Neural cell (in vitro differentiated cells): ENCODE measurements at regions not wholly inside any gene's neighbourhood (a gene's known extent, or its start where the extent isn't known, plus 50 kb on each side); places are given as distances from the start of the nearest gene placed in this dataset.

Source experiments
- H2AFZ ChIP-seq: fragments of 200-600, 300-800 bp; sonication (generic), shearing (Covaris generic); 2 replicates; pipeline ENCODE4 v1.6.0; 2014; ENCODE audit warnings: low read depth, mild to moderate bottlenecking, antibody characterized with exemption, low read length, moderate library complexity
- H3F3A ChIP-seq: fragments of 200-600 bp; shearing (Covaris generic); 2 replicates; pipeline ENCODE4 v1.6.1; 2016; ENCODE audit warnings: mild to moderate bottlenecking, moderate library complexity, mixed read lengths, antibody characterized with exemption, low read length; ENCODE audit not compliant: insufficient read depth, poor library complexity, severe bottlenecking
- H3K27ac ChIP-seq: fragments of 200-600, 300-800 bp; sonication (generic), shearing (Covaris generic); 2 replicates; pipeline ENCODE4 v1.5.1; 2014; ENCODE audit warnings: mild to moderate bottlenecking, low read length, moderate library complexity
- H3K27me3 ChIP-seq: fragments of 300-800, 200-600 bp; sonication (generic), shearing (Covaris generic); 2 replicates; pipeline ENCODE4 v1.6.0; 2014; ENCODE audit warnings: mild to moderate bottlenecking, low read depth, low read length, moderate library complexity; ENCODE audit not compliant: insufficient read depth
- H3K36me3 ChIP-seq: fragments of 300-800, 200-600 bp; sonication (generic), shearing (Covaris generic); 2 replicates; pipeline ENCODE4 v1.5.1; 2014; ENCODE audit warnings: mild to moderate bottlenecking, antibody characterized with exemption, low read length, moderate library complexity; ENCODE audit not compliant: insufficient read depth
- H3K4me2 ChIP-seq: fragments of 300-800, 200-600 bp; sonication (generic), shearing (Covaris generic); 2 replicates; pipeline ENCODE4 v1.6.0; 2014; ENCODE audit warnings: mild to moderate bottlenecking, low read length
- H3K4me3 ChIP-seq: fragments of 300-800, 200-600 bp; sonication (generic), shearing (Covaris generic); 2 replicates; pipeline ENCODE4 v1.5.1; 2014; ENCODE audit warnings: mild to moderate bottlenecking, low read length, moderate library complexity
- H3K79me2 ChIP-seq: fragments of 200-600 bp; shearing (Covaris generic); replicated peaks from 2 replicates; pipeline ENCODE4 v1.6.0; 2014; ENCODE audit warnings: mild to moderate bottlenecking, low read length, moderate library complexity; ENCODE audit not compliant: insufficient read depth
- H3K9ac ChIP-seq: fragments of 300-800, 200-600 bp; sonication (generic), shearing (Covaris generic); 2 replicates; pipeline ENCODE4 v1.6.1; 2016; ENCODE audit warnings: mild to moderate bottlenecking, low read length, mixed read lengths
- H3K9me2 ChIP-seq: fragments of 200-600 bp; shearing (Covaris generic); 2 replicates; pipeline ENCODE4 v1.6.1; 2016; ENCODE audit warnings: mild to moderate bottlenecking, low read length, mixed read lengths; ENCODE audit not compliant: insufficient read depth
- H3K9me3 ChIP-seq: fragments of 200-600, 300-800 bp; sonication (generic), shearing (Covaris generic); 2 replicates; pipeline ENCODE4 v1.6.1; 2016; ENCODE audit warnings: mild to moderate bottlenecking, mixed run types, low read length, moderate library complexity, mixed read lengths
- H4K20me1 ChIP-seq: fragments of 200-600 bp; shearing (Covaris generic); 2 replicates; pipeline ENCODE4 v1.6.1; 2016; ENCODE audit warnings: mild to moderate bottlenecking, mixed run types; ENCODE audit not compliant: insufficient read depth
- EP300 ChIP-seq: fragments of 450-650 bp; conservative IDR thresholded peaks from 2 replicates; pipeline ENCODE4 v1.6.1; 2014; ENCODE audit warnings: antibody characterized with exemption, mild to moderate bottlenecking, moderate library complexity; ENCODE audit not compliant: poor library complexity, severe bottlenecking
- EZH2 ChIP-seq: fragments of 200-600, 300-800 bp; shearing (Covaris generic), sonication (generic); IDR thresholded peaks from 2 replicates; pipeline ENCODE4 v1.6.1; 2014; ENCODE audit warnings: antibody characterized with exemption, low read length, borderline replicate concordance, mild to moderate bottlenecking; ENCODE audit not compliant: insufficient read depth, poor library complexity, severe bottlenecking
- MXI1 ChIP-seq: fragments of 450-650 bp; conservative IDR thresholded peaks from 2 replicates; pipeline ENCODE4 v1.6.1; 2014; ENCODE audit warnings: antibody characterized with exemption, mild to moderate bottlenecking; ENCODE audit not compliant: poor library complexity, severe bottlenecking
- POLR2AphosphoS5 ChIP-seq: IDR thresholded peaks from 2 replicates; pipeline ENCODE4 v1.6.1; 2012
- RAD21 ChIP-seq: fragments of 450-650 bp; conservative IDR thresholded peaks from 2 replicates; pipeline ENCODE4 v1.6.1; 2014; ENCODE audit warnings: antibody characterized with exemption, mild to moderate bottlenecking, moderate library complexity
- SMC3 ChIP-seq: fragments of 450-650 bp; conservative IDR thresholded peaks from 2 replicates; pipeline ENCODE4 v1.6.1; 2014; ENCODE audit warnings: antibody characterized with exemption, mild to moderate bottlenecking, moderate library complexity; ENCODE audit not compliant: poor library complexity
- TAF1 ChIP-seq: IDR thresholded peaks from 2 replicates; pipeline ENCODE4 v1.6.1; 2012; ENCODE audit warnings: low read depth
- TF ChIP-seq, protein P1 (sequence below): IDR thresholded peaks from 2 replicates; pipeline ENCODE4 v1.6.1; 2012; ENCODE audit warnings: borderline replicate concordance
- TF ChIP-seq, protein P2 (sequence below): fragments of 450-650 bp; IDR thresholded peaks from 2 replicates; pipeline ENCODE4 v1.5.1; 2014; ENCODE audit warnings: antibody characterized with exemption, mild to moderate bottlenecking, moderate library complexity; ENCODE audit not compliant: poor library complexity, severe bottlenecking

DNA sequence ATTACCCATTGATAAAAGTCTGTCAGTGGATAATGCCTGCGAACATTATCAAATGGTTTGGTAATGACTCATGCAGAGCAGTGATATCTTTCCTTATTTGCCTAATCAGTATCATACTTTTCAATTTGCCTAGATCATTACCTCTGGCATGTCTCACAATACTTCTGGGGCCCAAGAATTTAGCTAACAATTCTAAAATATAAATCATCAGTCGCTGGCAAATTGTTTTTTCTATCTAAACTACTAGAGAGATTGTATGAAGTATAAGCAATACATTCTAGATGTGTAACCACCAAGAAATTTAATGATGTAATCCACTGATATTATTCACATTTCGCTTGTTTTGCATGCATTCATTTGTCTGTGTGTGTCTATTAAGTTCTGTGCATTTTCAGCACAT, 191.2 kb upstream of the CDH19 start:
- no peaks in the 10 kb centered on the region for H4K20me1 ChIP-seq
- TF ChIP-seq EZH2 = no peak
- no peak for TF ChIP-seq TAF1
- no peak for TF ChIP-seq EP300
- no peak for TF ChIP-seq POLR2AphosphoS5
- H2AFZ ChIP-seq = no peak overlapping the region
- H3K4me3 ChIP-seq = no peak overlapping the region
- H3K9me2 ChIP-seq = no peaks in the 10 kb centered on the region
- no peaks in the 10 kb centered on the region for H3K9me3 ChIP-seq
- H3K36me3 ChIP-seq = no peaks in the 10 kb centered on the region
- H3F3A ChIP-seq = no peaks in the 10 kb centered on the region
- H3K9ac ChIP-seq = no peak overlapping the region
- no peaks in the 10 kb centered on the region for H3K79me2 ChIP-seq
- H3K4me2 ChIP-seq = no peak overlapping the region
- H3K27me3 ChIP-seq = no peaks in the 10 kb centered on the region
- H3K27ac ChIP-seq = no peak overlapping the region

DNA sequence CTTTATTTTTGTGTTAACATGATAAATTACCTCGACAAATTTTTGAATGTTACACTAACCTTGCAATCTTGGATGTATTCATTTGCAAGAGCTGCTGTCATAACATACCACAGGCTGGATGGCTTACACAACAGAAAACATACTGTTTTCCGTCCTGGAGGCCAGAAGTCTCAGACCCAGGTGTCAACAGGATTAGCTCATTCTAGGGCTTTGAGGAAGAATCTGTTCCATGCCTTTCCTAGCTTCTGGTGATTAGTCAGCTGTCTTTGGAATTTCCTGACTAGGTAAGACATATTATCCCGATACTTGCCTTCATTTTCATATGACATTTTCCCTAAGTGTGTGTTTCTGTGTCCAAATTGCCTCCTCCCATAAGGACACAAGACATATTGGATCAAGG, 188.6 kb upstream of the CDH19 start:
- no peaks in the 10 kb centered on the region for H4K20me1 ChIP-seq
- no peak overlapping the region for H3K4me3 ChIP-seq
- no peaks in the 10 kb centered on the region for H3K9me3 ChIP-seq
- no peaks in the 10 kb centered on the region for H3K27me3 ChIP-seq
- no peak overlapping the region for H2AFZ ChIP-seq
- H3K27ac ChIP-seq = no peak overlapping the region
- H3K36me3 ChIP-seq = no peaks in the 10 kb centered on the region
- H3K79me2 ChIP-seq = no peaks in the 10 kb centered on the region
- no peak overlapping the region for H3K9ac ChIP-seq
- H3K9me2 ChIP-seq = no peaks in the 10 kb centered on the region
- H3K4me2 ChIP-seq = no peak overlapping the region
- H3F3A ChIP-seq = no peaks in the 10 kb centered on the region
- TF ChIP-seq TAF1 (no peak), SMC3 (no peak), EP300 (no peak), EZH2 (no peak), POLR2AphosphoS5 (no peak), MXI1 (no peak), RAD21 (no peak)
- TF ChIP-seq, protein P1, sequence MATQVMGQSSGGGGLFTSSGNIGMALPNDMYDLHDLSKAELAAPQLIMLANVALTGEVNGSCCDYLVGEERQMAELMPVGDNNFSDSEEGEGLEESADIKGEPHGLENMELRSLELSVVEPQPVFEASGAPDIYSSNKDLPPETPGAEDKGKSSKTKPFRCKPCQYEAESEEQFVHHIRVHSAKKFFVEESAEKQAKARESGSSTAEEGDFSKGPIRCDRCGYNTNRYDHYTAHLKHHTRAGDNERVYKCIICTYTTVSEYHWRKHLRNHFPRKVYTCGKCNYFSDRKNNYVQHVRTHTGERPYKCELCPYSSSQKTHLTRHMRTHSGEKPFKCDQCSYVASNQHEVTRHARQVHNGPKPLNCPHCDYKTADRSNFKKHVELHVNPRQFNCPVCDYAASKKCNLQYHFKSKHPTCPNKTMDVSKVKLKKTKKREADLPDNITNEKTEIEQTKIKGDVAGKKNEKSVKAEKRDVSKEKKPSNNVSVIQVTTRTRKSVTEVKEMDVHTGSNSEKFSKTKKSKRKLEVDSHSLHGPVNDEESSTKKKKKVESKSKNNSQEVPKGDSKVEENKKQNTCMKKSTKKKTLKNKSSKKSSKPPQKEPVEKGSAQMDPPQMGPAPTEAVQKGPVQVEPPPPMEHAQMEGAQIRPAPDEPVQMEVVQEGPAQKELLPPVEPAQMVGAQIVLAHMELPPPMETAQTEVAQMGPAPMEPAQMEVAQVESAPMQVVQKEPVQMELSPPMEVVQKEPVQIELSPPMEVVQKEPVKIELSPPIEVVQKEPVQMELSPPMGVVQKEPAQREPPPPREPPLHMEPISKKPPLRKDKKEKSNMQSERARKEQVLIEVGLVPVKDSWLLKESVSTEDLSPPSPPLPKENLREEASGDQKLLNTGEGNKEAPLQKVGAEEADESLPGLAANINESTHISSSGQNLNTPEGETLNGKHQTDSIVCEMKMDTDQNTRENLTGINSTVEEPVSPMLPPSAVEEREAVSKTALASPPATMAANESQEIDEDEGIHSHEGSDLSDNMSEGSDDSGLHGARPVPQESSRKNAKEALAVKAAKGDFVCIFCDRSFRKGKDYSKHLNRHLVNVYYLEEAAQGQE = no peak
- TF ChIP-seq, protein P2, sequence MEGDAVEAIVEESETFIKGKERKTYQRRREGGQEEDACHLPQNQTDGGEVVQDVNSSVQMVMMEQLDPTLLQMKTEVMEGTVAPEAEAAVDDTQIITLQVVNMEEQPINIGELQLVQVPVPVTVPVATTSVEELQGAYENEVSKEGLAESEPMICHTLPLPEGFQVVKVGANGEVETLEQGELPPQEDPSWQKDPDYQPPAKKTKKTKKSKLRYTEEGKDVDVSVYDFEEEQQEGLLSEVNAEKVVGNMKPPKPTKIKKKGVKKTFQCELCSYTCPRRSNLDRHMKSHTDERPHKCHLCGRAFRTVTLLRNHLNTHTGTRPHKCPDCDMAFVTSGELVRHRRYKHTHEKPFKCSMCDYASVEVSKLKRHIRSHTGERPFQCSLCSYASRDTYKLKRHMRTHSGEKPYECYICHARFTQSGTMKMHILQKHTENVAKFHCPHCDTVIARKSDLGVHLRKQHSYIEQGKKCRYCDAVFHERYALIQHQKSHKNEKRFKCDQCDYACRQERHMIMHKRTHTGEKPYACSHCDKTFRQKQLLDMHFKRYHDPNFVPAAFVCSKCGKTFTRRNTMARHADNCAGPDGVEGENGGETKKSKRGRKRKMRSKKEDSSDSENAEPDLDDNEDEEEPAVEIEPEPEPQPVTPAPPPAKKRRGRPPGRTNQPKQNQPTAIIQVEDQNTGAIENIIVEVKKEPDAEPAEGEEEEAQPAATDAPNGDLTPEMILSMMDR = no peak

DNA sequence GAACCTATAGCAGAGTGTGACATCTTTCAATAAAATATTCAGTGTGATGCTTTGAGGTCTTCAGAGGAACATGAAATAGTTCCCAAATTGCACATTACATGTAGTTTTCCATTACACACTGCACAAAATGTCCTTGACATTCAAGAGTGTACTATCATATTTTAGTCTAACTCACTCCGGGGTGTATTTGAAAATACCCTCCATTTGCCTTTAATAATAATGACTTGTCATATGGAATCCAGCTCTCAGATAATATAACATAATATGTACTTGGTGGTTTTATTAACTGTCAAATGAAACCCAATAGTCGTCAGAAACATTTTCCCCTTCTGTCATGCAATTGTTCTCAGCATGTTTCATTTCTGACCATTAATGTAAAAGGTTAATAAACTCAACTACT, 176.7 kb upstream of the CDH19 start:
- Histone ChIP-seq H3K79me2 (no peaks in the 10 kb centered on the region), H3K27ac (no peak overlapping the region), H4K20me1 (no peaks in the 10 kb centered on the region), H3F3A (no peaks in the 10 kb centered on the region), H3K27me3 (no peaks in the 10 kb centered on the region), H3K4me3 (no peak overlapping the region), H3K9ac (no peak overlapping the region), H3K36me3 (no peaks in the 10 kb centered on the region), H2AFZ (no peak overlapping the region), H3K9me3 (no peaks in the 10 kb centered on the region), H3K4me2 (no peak overlapping the region), H3K9me2 (no peaks in the 10 kb centered on the region)
- TF ChIP-seq POLR2AphosphoS5 = peak; percentile 52
- TF ChIP-seq EZH2 = no peak
- no peak for TF ChIP-seq RAD21
- peak; percentile 81 for TF ChIP-seq EP300
